Breast epithelium (tissue), 4 donors: ENCODE measurements at regions not wholly inside any gene's neighbourhood (a gene's known extent, or its start where the extent isn't known, plus 50 kb on each side); places are given as distances from the start of the nearest gene placed in this dataset.
"Not testable (repeated sequence)": the region's sequence is repeated elsewhere in the genome, so short reads cannot be mapped to it uniquely, and the experiment has no call there.

Source experiments
- DNase-seq, 2 donors: peaks; one replicate each; pipeline ENCODE4 v3.0.0-alpha.2; 2019; ENCODE audit warnings: low spot score in 2 of 2
- H3K27ac ChIP-seq, 2 donors: fragments of 200-600 bp; sonication (generic) in 1 of 2; one replicate each; pipeline ENCODE4 v1.5.1; 2016 to 2019; ENCODE audit warnings: mild to moderate bottlenecking in 1 of 2
- H3K27me3 ChIP-seq, 2 donors: fragments of 200-600 bp; sonication (generic) in 1 of 2; one replicate each; pipeline versions ENCODE4 v1.5.1 to v1.6.0; 2017 to 2019; ENCODE audit warnings: control low read depth in 1 of 2, mild to moderate bottlenecking in 1 of 2
- H3K36me3 ChIP-seq: fragments of 200-600 bp; one replicate; pipeline ENCODE4 v1.5.1; 2019
- H3K4me1 ChIP-seq, 2 donors: fragments of 200-600 bp; sonication (generic); one replicate each; pipeline ENCODE4 v1.5.1; 2016 to 2019; ENCODE audit warnings: control low read depth in 1 of 2
- H3K4me3 ChIP-seq, 3 donors: fragments of 200-600 bp; sonication (generic); 1 replicate in 2 of 3; 2 replicates in 1 of 3; pipeline ENCODE4 v1.5.1; 2016 to 2019; ENCODE audit warnings: mild to moderate bottlenecking in 3 of 3, moderate library complexity in 2 of 3
- H3K9me3 ChIP-seq, 2 donors: fragments of 200-600 bp; sonication (generic) in 1 of 2; one replicate each; pipeline ENCODE4 v1.5.1; 2016 to 2019; ENCODE audit warnings: control low read depth in 1 of 2
- POLR2A ChIP-seq: fragments of 450-650 bp; IDR thresholded peaks from one replicate; pipeline ENCODE4 v1.6.1; 2016; ENCODE audit warnings: antibody characterized with exemption, mild to moderate bottlenecking, moderate library complexity
- POLR2AphosphoS5 ChIP-seq, 3 donors: sonication (generic); formaldehyde crosslinking; IDR thresholded peaks; one replicate each; pipeline ENCODE4 v1.6.1; 2017; ENCODE audit warnings: antibody characterized with exemption in 3 of 3
- intact Hi-C: fragments of 100-400 bp; cut with DNase I; formaldehyde crosslinking; loops from one replicate; pipeline ENCODE4 v1.15.1; 2023; ENCODE audit warnings: low total_unique reads
- TF ChIP-seq, protein P1 (sequence below), 3 donors: fragments of 450-650 bp; IDR thresholded peaks; one replicate each; pipeline ENCODE4 v1.5.1; 2016 to 2017; ENCODE audit warnings: antibody characterized with exemption in 3 of 3, mild to moderate bottlenecking in 3 of 3, moderate library complexity in 3 of 3

DNA sequence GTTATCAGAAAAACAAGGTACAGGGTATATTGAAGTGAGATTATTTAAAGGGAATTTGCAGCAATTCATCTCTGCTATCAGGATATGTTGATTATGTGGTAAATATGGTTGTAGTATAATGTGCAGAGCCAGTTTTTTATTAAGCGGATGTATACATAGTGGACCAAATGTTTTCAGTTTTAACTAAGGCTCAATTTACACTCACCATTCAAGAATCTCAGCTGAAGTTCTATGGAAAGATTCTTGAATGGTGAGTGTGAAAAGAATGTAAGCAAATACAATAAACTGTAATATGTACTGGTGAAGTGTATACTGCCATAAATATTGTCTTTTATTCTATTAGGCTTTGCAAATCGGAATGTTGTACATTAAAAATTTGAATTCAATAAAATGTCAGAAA is 895.9 kb upstream of the CDH10 start:
- Histone ChIP-seq H3K36me3 (no peaks in the 10 kb centered on the region), H3K4me1 (no peaks in the 10 kb centered on the region), H3K9me3 (no peaks in the 10 kb centered on the region), H3K27ac (no peak overlapping the region), H3K4me3 (no peak overlapping the region), H3K27me3 (no peaks in the 10 kb centered on the region)
- intact Hi-C loops, result no loop called here
- no peak for DNase-seq
- TF ChIP-seq POLR2A (no peak), POLR2AphosphoS5 (IDR thresholded peaks at IDR 0.05) (no peak)
- TF ChIP-seq, protein P1, sequence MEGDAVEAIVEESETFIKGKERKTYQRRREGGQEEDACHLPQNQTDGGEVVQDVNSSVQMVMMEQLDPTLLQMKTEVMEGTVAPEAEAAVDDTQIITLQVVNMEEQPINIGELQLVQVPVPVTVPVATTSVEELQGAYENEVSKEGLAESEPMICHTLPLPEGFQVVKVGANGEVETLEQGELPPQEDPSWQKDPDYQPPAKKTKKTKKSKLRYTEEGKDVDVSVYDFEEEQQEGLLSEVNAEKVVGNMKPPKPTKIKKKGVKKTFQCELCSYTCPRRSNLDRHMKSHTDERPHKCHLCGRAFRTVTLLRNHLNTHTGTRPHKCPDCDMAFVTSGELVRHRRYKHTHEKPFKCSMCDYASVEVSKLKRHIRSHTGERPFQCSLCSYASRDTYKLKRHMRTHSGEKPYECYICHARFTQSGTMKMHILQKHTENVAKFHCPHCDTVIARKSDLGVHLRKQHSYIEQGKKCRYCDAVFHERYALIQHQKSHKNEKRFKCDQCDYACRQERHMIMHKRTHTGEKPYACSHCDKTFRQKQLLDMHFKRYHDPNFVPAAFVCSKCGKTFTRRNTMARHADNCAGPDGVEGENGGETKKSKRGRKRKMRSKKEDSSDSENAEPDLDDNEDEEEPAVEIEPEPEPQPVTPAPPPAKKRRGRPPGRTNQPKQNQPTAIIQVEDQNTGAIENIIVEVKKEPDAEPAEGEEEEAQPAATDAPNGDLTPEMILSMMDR (IDR thresholded peaks at IDR 0.05), result no peak

DNA sequence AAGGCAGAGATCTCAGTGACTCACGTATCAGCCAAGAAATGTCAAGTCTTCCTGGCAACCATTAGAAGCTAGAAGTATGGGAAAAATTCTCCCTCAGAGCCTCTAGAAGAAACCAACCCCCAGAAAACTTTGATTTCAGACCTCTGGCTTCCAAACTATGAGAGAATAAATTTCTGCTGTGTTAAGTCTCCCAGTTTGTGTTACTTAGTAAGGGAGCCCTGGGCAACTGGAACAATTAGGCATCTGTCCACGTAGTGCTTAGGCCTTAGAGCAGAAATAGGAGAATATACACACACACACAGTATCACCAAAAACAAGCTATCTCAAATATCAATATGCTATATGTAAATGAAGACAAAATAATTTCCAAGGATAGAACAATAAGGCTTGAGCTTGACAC is 894.8 kb upstream of the CDH10 start:
- DNase-seq, result no peak
- TF ChIP-seq POLR2A, result no peak
- TF ChIP-seq, protein P1 (IDR thresholded peaks at IDR 0.05), result no peak
- no peak for TF ChIP-seq POLR2AphosphoS5 (IDR thresholded peaks at IDR 0.05)
- H3K27me3 ChIP-seq, result no peaks in the 10 kb centered on the region
- no peak overlapping the region for H3K27ac ChIP-seq
- H3K9me3 ChIP-seq, result no peaks in the 10 kb centered on the region
- intact Hi-C loops, result loop anchor here (5.0 kb wide), 1 partner anchor 313 kb away; no protein-coding TSS in a partner anchor
- H3K4me3 ChIP-seq, result no peak overlapping the region
- H3K4me1 ChIP-seq, result no peaks in the 10 kb centered on the region
- no peaks in the 10 kb centered on the region for H3K36me3 ChIP-seq

DNA sequence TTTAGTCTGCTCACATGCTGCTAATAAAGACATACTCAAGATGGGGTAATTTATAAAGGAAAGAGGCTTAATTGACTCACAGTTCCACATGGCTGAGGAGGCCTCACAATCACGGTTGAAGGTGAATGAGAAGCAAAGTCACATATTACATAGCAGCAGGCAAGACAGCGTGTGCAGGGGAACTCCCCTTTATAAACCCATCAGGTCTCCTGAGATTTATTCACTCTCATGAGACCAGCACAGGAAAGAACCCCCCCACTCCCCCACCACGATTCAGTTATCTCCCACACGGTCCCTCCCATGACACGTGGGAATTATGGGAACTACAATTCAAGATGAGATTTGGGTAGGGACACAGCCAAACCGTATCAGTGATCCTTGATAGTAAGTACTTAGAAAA is 891.7 kb upstream of the CDH10 start:
- intact Hi-C loops, result loop anchor here (5.0 kb wide), 1 partner anchor 316 kb away; no protein-coding TSS in a partner anchor
- not testable (repeated sequence) for DNase-seq, H3K36me3 ChIP-seq, H3K4me3 ChIP-seq, H3K4me1 ChIP-seq, H3K9me3 ChIP-seq, H3K27ac ChIP-seq, H3K27me3 ChIP-seq

DNA sequence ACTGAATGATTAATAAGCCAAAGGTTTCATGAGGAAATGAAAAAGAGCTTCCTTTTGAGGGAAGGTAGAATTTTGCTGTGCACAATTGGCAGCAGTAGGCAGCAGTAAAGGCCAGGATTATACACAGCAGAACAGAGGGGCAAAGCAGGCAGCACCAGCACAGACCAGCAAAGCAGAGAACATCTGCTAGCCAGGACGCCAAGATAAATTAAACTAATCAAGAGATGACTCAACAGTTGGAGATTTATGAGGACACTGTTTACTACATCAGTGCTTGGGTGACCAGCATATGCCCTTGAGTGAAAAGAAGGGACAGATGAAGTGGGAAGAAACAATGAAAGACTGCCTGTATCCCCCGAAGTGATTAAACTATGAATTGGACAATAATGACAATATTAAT is 871.4 kb upstream of the CDH10 start:
- Histone ChIP-seq H3K27me3 (no peaks in the 10 kb centered on the region), H3K4me3 (no peak overlapping the region), H3K36me3 (no peaks in the 10 kb centered on the region), H3K27ac (no peak overlapping the region), H3K4me1 (no peaks in the 10 kb centered on the region), H3K9me3 (no peaks in the 10 kb centered on the region)
- no peak for DNase-seq
- intact Hi-C loops, result no loop called here
- TF ChIP-seq POLR2AphosphoS5 (IDR thresholded peaks at IDR 0.05) (no peak), POLR2A (no peak)
- TF ChIP-seq, protein P1 (IDR thresholded peaks at IDR 0.05), result no peak

DNA sequence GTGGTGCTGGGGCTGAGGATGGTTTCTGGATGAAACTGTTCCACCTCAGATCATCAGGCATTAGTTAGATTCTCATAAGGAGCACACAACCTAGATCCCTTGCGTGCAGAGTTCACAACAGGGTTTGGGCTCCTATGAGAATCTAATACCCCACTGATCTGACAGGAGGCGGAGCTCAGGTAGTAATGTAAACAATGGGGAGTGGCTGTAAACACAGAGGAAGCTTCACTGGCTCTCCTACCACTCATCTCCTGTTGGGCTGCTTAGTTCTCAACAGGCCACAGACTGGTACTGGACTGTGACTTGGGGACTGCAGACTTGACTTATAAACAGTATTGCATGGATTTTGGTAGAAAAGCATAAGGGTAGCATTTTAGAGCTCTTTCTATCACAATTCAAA is 870.7 kb upstream of the CDH10 start:
- no peaks in the 10 kb centered on the region for H3K4me1 ChIP-seq
- H3K4me3 ChIP-seq, result no peak overlapping the region
- H3K27me3 ChIP-seq, result no peaks in the 10 kb centered on the region
- H3K36me3 ChIP-seq, result no peaks in the 10 kb centered on the region
- intact Hi-C loops, result no loop called here
- no peaks in the 10 kb centered on the region for H3K9me3 ChIP-seq
- no peak for DNase-seq
- TF ChIP-seq POLR2A, result no peak
- no peak for TF ChIP-seq POLR2AphosphoS5 (IDR thresholded peaks at IDR 0.05)
- TF ChIP-seq, protein P1 (IDR thresholded peaks at IDR 0.05), result no peak
- no peak overlapping the region for H3K27ac ChIP-seq

DNA sequence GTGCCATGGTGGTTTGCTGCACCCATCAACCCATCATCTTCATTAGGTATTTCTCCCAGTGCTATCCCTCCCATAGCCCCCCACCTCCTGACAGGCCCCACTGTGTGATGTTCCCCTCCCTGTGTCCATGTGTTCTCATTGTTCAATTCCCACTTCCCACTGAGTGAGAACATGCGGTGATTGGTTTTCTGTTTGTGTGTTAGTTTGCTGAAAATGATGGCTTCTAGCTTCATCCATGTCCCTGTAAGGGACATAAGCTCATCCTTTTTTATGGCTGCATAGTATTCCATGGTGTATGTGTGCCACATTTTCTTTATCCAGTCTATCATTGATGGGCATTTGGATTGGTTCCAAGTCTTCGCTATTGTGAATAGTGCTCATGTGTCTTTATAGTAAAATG is 865.9 kb upstream of the CDH10 start:
- intact Hi-C loops, H3K4me3 ChIP-seq, H3K27ac ChIP-seq, DNase-seq, H3K4me1 ChIP-seq, H3K36me3 ChIP-seq, H3K9me3 ChIP-seq, H3K27me3 ChIP-seq: not testable (repeated sequence)

DNA sequence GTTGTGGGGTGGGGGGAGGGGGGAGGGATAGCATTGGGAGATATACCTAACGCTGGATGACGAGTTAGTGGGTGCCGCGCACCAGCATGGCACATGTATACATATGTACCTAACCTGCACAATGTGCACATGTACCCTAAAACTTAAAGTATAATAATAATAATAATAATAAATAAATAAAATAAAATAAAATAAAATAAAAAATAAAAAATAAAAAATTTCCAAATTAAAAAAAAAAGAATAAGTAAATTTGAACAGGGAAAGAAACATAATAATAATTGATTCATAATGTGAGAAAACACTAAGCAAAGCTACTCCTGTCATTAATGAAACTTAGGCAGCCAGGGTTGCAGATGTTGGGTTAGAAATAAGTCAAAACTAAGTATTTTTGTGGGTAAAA is 863.2 kb upstream of the CDH10 start:
- H3K27ac ChIP-seq, H3K36me3 ChIP-seq, H3K4me3 ChIP-seq, H3K4me1 ChIP-seq, intact Hi-C loops, H3K9me3 ChIP-seq, DNase-seq, H3K27me3 ChIP-seq: not testable (repeated sequence)
